NCI-H446 treated with DMSO at 0.1 percent for 48 hours (cell line): ENCODE measurements at regions not wholly inside any gene's neighbourhood (a gene's known extent, or its start where the extent isn't known, plus 50 kb on each side); places are given as distances from the start of the nearest gene placed in this dataset.

Experiments
- DNase-seq: peaks from one replicate; lab custom pipeline; 2025; lab: John Stamatoyannopoulos, UW

GRCh38 chr2:129645335-129645734 is 334.1 kb upstream of the RAB6C start:
- no peak for DNase-seq

GRCh38 chr2:129646107-129646506 is 333.4 kb upstream of the RAB6C start:
- no peak for DNase-seq

GRCh38 chr2:129653246-129653645 is 326.2 kb upstream of the RAB6C start:
- DNase-seq = no peak

- DNase-seq = no peak
These were observed 325.1 kb upstream of the RAB6C start for GRCh38 chr2:129654331-129654730.

DNA sequence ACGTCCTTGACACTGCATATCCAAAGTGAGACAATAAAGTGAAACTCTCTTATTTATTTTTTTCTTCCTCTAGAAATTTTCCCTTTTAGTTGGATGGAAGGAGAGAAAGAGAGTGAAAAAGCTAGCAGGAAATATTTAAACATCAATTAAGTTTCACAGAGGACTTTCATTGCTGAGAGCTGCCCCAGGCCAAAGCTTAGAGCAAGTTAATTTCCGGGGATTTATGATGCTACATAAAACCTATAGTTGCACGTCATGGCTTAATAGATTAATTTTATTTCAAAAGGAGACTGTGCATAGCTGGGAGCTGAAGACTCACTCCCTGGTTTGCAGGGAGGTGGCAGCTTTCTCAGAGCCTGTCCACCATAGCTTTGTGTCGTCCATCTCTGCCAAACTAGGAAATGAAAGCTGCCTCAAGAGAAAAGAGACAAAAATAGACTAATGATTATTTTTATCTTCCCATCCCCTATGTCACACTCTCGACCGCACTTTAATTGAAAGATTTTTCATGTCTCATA is 323.3 kb upstream of the RAB6C start:
- no peak for DNase-seq

DNA sequence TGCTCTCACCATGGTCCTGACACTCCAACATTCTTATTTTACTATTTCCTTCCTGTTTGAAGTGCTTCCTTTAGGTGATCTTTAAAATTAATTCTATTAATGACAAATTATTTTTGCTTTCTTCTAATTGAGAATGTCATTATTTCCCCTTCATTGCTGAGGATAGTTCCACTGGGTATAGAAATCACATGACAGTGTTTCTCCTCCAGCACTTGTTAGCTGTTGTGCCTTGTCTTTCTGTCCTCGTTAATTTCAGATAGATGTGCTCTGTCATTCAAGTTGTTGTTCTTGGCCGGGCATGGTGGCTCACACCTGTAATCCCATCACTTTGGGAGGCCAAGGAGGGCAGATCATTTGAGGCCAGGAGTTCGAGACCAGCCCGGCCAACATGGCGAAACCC is 321.0 kb upstream of the RAB6C start:
- DNase-seq = no peak

DNA sequence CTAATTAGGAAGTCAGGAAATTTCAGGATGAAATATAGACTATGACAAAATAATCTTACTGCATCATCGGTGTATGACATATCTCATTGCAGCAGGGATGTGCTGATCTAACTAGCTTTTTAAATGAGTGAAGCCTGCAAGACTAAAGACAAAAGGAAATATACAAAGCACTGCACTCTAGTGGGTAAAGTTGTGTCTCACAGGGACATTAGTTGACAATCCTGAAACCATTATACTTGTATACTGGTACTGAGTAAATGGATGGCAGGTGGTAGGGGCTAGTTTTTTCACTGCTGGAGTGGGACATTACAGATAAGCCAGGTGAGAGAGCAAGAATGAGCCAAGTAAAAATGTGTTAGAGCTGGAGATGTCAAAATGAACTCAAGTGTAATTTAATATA is 317.5 kb upstream of the RAB6C start:
- DNase-seq = no peak

- DNase-seq = no peak
These were observed 311.9 kb upstream of the RAB6C start for GRCh38 chr2:129667577-129667976.

- no peak for DNase-seq
These were observed 306.9 kb upstream of the RAB6C start for GRCh38 chr2:129672521-129672920.

DNA sequence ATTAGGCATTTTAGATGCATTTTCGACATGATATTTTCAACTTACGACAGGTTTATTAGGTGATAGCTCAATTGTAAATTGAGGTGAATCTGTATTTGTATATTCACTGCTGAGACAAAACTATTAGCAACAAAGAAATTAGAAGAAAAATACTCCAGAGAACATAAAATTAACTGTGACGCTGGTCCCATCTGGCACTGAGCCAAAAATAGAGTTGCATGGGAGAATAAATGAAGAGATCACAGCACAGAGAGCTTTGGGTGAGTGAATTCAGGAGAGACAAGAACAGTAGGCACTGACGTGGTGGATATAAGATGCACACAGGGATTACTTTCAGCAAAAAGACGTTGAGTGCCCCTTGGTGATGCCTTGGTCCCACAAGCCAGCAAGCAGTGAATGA is 306.2 kb upstream of the RAB6C start:
- DNase-seq = no peak

DNA sequence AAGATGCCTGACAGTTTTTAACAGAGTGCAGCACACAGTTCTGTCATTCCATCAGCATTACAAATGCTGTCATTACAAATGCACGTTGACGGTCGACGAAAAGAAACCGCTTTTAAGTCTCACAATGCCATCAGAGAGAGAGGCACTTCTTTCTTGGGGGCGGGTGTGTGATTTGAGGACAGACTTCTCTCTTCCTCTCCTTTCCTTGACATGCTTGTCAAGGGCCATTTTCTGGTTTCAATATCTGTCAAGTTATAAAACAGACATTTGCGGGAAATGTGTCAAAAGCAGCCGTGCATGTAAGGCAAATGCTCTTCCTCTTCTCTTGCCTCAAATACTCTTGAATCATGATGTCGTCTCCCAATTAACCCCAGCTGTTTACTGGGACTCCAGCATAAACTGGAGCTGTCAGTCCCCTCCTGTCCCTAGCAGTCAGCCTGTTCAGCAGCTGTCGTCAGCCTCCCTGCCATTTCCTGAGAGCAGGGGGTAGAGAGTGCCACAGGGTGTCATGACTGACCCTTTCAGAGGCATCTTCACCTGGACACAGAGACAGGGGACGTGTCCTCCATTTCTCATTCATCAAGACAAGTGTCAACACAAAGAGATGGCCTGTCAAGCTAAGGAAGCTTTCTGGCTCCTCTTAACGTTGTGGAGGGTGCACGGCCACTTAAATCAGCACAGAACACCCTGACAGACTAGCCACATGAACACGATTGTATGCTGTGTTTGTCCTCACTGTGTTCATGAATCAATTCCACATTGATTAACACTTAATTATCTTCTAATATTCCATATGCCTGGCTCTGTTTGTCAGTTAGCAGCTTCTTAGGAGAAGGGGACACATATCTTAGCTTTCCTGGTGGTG is 305.4 kb upstream of the RAB6C start:
- DNase-seq = no peak

GRCh38 chr2:129678751-129679150 is 300.7 kb upstream of the RAB6C start:
- no peak for DNase-seq

DNA sequence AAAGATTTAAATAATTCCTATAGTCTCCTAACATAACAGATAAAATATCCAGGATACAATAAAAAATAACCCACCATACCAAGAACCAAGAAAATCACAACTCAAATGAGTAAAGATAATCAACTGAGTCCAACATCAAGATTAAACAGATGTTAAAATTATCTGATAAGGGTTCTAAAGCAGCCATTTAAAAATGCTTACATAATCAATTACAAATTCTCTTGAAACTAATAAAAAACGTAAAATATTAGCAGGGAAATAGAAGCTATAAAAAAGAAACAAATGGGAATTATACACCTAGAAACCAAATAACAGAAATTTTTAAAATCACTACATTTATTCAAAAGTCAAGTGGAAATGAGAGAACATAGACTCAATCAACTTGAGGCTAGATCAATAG is 297.7 kb upstream of the RAB6C start:
- DNase-seq = no peak

DNA sequence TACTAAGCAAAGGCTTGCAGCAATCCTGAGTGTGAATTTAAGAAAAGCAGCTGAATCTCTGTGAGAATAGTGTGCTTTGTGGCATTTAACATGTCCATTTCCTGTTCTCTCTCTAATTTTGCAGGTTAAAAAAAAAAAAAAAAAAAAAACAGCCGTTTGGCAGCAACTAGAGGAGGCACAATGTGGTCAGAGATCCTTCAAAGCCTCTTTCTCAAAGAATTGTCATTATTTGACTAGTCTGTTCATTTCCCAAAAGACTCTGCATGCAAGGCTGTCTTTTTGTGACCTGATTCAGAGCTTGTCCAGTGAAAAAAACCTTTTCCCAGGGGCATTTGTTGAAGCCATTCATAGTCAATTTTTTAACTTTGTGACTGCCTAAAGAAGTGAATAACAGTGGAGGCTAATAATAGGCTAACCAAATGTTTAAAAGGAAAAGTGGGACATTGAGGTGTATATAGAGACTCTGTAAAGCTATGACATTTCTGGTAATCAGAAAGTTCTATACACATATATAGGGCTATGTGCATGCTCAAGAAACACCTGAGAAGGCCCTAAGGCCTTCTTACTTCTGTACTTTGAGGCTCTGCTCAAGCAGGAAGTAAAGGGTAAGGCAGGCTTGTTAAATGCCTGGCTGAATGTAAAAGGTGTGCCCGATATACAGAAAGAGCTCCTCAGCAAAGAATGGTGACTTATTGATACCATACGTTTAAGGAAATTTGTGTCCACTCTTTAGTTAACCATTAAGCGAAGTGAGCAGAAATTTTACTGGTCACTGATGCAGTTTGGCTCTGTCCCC is 289.6 kb upstream of the RAB6C start:
- DNase-seq = no peak

GRCh38 chr2:129695496-129695895 is 284.0 kb upstream of the RAB6C start:
- DNase-seq = no peak

DNA sequence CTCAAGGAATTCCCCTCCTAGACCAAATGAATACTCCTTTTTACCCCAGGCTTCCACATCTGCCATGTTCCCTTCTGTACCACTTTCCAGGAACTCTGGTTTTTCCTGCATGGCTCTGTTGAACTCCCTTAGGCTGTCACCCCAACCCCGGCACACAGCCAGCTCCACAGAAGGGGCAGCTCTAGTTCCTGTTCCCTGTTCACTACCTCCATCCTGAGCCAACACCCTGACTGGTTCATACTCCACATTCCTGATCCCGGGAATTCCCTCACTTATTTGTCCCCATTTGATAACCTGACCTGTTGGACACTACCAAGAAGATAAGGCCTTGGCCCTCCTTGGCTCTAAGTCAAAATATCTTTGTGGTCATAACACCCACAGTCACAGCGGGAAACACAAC is 280.9 kb upstream of the RAB6C start:
- DNase-seq = no peak

DNA sequence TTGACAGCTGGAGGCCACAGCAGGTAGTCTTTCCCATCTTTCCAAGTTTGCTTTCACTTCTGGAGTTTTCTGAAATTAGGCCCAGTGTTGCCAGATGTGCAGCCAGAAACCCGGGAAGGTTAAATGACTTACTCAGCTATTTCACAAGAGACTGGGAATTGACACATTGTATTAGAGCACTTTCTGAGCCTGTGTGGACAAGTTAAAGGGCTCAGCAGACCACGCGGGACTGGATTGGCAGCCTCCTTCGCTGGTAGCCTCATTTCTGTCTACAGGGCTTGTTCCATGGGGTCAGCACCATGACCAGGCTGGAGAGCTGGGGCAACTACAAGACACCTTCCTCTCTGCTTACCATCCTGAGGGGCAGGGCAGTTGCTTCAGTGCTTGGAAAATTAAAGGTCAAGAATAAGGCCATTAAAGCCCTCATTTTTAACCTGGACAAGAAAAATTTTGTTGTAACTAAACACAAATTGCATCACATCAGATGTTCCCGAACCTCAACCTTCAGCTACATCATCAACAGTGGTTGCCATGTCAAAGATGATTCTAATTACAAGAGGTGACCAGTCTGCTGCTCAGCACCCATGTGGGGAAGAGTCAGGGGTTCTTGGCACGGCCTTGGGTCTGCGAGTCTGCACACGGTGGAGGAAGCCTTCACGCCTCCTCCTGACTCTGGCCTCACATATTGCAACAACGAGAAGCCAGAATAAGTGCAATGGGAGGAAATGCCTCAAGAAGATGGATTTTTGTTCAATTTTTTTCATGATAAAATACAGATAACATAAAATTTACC is 279.5 kb upstream of the RAB6C start:
- no peak for DNase-seq

GRCh38 chr2:129702416-129703176 is 276.9 kb upstream of the RAB6C start:
- no peak for DNase-seq

DNA sequence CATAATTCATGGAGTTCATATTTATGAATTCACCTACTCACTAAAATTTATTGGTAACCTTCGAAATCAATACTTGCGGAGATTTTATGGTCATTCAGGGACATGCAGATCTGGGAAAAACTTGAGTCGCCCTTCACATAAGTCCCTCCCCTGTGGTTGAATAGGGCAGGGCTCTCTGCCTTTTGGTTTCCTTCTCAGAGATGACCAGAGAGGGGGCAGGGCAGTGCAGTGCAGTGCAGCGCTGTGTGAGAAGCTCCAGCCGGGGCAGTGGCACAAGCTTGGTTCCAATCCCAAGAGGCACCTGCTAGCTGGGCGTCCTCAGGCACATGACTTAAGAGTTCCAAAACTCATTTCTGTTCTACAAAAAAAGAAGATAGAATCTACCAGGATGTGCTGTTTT is 274.4 kb upstream of the RAB6C start:
- no peak for DNase-seq

DNA sequence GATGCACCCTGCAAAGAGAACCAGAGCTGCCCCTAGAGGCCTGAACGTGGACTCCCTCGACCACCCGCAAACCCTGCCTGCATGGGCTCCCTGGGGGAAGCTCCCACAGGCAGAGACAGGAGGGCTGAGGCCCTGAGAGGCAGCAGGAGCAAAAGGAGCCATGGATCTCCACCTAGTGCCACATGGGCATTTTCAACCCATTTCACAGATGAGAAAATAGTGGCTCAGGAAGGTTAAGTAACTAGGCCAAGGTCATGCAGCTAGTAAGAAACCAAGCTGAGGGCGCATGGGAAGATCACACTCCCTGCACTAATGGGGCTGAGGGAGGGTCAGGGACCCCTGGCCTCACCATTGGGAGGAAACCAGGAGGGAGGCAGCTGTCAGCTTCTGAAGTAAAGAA is 271.7 kb upstream of the RAB6C start:
- DNase-seq = no peak

GRCh38 chr2:129708221-129708967 is 271.1 kb upstream of the RAB6C start:
- DNase-seq = no peak
